Eye (tissue), 1 donor: ENCODE measurements at regions not wholly inside any gene's neighbourhood (a gene's known extent, or its start where the extent isn't known, plus 50 kb on each side); places are given as distances from the start of the nearest gene placed in this dataset.
"Not testable (repeated sequence)": the region's sequence is repeated elsewhere in the genome, so short reads cannot be mapped to it uniquely, and the experiment has no call there.

ENCODE experiments used
- DNase-seq: peaks from one replicate; pipeline ENCODE4 v3.0.0-alpha.2; 2015

DNA sequence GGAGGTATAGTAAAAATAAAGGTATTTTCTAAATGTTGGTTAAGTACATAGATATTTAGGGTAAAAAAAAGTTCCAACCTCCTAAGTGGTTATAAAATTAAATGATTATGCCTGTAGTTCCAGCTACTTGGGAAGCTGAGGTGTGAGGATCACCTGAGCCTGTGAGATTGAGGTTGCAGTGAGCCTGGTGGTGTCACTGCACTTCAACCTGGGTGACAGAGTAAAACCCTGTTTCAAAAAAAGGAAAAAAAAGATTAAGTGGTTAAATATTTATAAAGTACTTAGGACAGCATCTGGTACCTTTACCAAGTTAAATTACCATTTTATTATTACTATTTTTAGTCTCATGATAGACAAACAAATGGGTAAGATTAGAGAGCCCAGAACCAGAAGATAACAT, 1801.0 kb downstream of the C4orf33 start:
- no peak for DNase-seq

DNA sequence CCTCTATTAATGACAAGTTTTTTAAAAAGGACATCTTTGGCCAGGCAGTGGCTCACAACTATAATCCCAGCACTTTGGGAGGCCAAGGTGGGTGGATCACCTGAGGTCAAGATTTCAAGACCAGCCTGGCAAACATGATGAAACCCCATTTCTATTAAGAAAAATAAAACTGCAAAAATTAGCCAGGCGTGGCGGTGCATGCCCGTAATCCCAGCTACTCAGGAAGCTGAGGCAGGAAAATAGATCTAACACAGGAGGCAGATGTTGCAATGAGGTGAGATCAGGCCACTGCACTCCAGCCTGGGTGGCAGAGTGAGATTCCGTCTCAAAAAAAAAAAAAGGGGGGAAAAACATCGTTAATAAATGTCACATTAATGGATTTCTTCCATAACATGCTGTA, 1805.4 kb downstream of the C4orf33 start:
- no peak for DNase-seq

DNA sequence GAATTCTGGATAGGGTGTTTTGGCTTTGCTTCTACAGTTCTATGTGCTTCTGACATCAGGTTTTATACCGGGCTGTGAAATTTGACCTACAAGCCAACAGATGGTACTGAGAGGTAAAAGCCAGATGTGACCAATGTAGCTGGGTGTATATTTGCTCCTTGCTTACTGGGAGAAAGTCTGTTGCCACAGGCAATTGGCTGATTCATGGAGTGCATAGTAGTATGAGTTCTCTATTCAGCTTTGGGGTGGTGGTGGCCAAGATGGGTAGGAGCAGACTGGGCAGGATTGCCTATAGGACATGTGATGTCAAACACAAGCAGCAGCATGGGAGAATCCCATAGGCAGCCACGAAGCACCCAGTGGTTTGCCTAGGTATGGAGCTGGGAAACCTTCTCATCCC, 1827.0 kb downstream of the C4orf33 start:
- DNase-seq, result no peak

DNA sequence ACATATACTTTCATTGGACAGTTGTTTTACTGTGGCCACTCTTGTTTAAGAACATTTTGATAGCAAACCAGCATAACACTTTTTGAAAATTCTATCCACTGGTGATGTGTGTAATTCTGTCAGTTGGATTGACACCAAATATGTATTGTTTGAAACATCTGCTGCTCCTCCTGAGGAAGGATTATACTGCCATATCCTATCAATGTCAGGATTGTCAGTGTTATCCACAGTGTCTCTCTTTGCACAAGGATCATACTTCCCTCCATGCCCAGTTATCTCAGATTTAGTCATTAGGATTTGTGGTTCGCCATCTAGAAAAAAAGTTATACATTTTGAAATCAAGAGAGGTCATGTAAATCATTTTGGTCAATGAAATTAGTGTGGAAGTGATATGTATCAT, 1859.6 kb downstream of the C4orf33 start:
- peak; percentile 66 for DNase-seq

DNA sequence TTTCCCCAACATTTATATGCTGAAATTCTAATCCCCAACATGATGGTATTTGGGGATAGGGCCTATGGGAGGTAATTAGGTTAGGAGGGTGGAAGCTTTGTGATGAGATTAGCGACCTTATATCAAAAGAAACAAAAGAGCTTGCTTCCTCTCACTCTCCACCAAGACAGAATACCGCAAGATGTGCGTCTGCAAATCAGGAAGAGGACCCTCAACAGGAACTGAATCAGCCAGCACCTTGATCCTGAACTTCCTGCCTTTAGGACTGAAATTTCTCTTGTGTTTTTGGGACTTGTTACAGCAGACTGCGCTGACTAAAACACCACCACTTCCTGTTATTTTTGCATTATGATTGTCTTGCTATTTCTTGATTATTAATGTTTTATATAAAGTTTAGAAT, 1889.4 kb downstream of the C4orf33 start:
- no peak for DNase-seq

DNA sequence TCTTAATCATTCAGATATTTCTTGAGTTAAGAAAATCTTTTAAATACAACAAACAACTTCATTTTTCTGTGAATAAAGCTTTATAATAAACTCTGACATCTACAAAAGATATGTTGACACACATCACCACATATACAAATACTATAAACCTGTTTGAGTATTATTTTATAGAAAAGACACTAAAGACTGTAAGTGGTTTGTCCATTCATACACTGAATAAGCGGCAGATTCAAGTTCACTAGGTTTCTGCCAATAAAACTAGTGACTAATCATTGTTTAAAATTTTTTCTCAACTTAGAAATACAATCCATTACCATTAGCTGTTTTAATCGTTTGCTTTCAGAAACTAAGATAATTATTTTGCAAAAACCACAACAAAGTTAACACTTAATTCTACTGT, 1900.0 kb downstream of the C4orf33 start:
- DNase-seq, result no peak

DNA sequence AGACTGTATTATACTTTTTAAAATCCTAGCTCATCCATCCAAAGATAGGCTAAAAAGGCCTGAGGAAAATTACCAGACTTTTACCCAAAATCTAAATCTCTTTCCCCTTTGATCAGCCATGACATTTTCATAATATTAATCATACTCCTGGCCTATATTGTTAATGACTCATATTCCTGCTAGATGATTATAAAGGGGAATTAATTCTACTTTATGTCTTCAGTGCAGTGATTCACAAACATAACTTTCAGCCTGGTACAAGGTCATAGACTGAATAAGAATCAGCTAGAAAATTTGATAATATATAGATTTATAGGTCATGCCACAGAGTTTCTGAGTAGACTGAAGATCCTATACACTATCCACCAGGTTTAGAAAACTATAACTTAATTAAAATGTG, 1905.4 kb downstream of the C4orf33 start:
- DNase-seq, result no peak

DNA sequence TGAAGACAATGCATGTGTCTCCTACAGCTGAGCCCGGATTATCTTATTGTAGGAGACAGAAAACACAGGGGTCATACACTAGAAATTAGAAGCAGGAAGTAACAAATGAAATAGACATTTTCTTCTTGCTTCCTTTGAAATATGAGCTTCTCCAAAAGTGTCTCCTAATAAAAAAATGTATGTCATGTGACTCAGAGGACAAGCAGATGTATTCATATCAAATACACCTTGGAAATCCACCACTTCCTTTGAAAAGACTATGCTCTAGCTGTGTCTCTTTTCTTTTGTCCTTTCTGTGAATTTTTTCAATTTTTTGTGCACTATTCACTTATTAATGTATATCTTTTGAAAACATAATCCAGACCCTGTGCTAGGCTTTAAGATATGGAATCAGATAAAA, 1906.2 kb downstream of the C4orf33 start:
- DNase-seq, result no peak

DNA sequence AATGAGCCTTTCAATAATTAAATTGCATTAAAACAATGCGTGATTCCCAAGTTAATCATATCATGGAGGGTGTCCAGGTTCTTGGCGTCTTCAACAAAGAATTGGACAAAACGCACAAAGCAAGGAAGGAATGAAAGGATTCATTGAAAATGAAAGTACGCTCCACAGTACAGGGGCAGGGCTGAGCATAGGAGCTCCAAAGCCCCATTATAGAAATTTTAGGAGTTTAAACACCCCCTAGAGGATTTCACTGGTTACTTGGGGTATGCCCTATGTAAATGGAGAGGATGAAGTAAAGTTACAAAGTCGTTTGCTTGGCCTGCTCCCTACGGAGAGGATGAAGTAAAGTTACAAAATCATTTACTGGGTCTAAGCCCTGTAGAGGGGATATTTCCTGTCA, 1910.4 kb downstream of the C4orf33 start:
- DNase-seq, result no peak

DNA sequence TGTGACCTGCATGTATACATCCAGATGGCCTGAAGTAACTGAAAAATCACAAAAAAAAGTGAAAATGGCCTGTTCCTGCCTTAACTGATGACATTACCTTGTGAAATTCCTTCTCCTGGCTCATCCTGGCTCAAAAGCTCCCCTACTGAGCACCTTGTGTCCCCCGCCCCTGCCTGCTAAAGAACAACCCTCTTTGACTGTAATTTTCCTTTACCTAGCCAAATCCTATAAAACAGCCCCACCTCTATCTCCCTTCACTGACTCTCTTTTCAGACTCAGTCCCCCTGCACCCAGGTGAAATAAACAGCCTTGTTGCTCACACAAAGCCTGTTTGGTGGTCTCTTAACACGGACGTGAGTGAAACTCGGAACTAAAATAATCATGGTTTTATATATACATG, 1916.0 kb downstream of the C4orf33 start:
- not testable (repeated sequence) for DNase-seq

DNA sequence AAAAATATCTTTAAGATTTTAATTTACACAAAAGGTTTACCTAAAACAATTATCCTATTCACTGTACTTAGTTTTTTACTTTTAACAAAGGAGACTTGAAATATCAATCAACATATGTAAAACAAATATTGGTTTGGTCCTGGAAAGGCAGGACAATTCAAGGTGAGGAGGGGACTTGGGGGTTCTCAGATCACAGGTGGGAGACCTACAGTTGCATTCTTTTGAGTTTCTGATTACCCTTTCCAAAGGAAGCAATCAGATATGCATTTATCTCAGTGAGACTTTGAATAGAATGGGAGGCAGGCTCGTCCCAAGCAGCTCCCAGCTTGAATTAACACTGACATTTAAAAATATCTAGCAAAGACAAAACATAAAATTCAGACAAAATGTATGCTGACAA, 1917.3 kb downstream of the C4orf33 start:
- no peak for DNase-seq

DNA sequence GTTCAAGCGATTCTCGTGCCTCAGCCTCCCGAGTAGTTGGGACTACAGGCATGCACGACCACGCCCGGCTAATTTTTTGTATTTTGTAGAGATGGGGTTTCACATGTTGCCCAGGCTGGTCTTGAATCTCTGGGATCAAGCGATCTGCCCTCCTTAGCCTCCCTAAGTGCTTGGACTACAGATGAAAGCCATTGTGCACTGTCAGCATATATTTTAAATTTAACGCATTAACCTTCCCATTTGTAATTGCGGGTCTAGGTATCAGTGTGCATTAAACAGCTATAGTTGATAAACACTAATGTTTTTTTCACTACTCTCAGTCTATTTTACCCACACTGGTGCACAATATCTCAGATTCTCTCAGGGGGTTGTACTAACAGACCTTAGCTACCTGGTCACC, 1930.8 kb downstream of the C4orf33 start:
- no peak for DNase-seq

DNA sequence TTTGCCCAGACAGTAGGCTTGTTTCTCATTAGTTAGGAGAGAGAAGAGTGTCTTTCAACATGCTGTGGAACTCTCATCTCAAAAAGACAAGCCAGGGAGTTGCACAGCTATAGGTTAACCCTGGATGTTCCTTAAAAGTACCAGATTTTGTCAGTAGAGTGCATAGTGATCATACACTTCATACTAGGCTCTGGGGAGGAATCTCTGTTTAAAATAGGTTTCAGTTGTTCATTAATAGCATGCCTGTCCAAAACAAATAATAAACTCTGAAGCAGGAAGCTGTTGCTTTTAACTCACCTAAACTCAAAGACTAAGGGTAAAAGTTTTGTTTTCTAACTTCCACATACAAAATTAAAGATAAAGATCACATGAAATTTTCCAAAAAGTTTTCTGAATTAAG, 1948.4 kb downstream of the C4orf33 start:
- DNase-seq, result no peak

DNA sequence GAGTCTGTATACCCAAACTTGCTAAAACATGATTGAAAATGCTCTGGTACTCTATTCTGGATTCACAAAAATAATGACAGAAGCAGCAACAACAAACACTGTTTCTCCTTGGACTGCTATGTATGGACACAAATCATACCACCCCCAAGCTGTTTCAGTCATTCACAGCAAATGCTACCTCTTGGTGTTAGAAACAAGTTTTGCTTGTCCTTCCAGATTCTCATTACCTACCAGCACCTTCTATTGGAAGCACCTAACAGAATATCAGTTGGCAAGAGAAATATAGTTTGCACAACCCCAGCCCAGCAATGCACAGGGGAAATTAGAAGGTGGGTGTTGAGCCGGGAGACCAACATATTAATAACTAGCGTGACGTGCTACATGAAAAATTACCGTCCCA, 1950.9 kb downstream of the C4orf33 start:
- no peak for DNase-seq

DNA sequence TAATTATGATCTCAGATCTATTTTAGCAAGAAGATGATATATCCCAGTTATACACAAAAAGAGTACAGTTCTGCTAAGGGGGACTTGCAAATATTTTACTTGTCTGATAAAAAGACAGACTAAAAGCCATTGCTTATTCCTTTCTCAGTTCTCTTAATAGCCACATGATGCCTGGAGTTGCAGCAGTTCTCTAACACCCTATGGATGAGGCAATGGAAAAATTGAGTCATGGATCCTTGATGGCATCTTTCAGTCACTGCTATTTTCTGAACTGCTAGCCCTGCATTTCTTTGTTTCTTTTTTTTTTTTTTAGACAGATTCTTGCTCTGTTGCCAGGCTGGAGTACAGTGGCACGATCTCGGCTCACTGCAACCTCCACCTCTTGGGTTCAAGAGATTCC, 1956.7 kb downstream of the C4orf33 start:
- DNase-seq, result no peak

DNA sequence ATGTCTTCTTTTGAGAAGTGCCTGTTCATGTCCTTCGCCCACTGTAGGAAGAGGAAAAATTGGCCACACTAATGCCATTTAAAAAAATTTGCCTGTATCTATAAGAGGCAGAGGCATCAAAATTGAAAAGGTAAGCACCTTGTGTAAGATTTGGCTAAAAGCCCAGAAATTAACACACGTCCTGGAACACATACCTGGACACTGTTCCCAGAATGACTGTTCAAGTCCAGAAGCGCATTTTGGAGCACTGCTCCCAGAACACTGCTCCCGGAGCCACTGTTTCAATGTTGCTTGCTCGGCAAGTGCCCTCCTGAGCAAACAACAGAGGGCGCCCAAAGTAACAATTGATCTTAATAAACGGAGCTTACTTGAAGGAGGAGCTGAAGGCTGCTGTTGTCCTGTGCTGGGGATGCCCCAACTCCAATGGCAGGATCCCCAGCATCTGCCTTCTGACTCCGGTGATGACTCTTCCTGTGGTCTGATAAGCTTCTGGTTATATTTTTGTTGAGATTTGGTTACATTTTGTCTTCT, 1958.6 kb downstream of the C4orf33 start:
- DNase-seq, result no peak

DNA sequence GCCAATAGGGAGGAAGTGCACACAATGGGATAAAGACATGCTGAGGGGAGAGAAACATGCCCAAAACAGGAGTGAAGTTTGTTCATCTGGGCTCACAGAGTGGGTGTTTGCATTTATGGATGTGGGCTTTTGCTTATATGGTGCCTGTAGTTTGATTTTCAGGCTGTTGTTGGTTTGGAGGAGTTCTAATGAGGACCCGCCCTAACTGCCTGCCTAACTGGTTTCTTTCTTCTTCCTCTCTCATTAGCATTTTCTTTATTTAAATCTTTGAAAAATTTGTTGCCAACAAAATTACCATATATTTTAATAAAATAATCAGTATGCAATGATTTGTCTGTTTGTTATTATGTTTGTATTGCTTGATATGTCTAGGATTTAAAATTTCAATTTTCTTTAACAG, 1965.8 kb downstream of the C4orf33 start:
- no peak for DNase-seq

DNA sequence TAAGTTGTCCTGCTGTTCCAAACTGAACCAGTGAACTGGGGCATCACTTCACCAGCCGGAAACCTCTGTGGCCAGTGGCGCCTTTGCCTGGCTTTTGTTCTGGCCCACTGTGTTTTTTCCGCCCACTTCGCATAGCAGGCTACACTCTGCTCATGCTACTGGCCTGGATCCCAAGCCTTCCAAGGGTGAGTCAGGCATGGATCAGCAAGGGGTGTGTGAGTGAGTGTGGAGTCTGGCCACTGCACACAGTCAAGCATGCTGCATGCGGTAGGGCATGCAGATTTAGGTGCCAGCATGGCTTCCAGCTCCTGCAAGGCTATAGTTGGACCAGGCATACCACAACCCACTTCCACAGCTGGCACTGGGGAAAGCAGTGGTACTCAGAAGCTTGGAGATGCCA, 1967.9 kb downstream of the C4orf33 start:
- DNase-seq, result no peak

DNA sequence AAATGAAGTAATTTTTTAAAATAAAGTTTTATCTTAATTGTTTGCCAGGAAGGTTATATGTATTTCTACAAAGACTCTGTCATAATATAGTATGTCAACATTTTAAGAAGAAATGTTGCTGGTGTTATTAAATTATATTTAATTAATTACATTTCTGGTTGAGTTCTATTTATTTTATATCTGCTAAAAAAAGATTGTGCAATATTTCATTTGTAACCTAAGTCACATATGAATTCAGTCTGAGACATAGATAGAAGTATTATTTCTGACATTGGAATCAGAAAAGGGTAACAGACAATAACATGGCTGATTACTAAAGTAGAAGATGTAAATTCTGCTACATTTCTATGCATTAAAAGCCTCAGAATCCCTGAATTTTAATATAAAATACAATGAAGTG, 1985.1 kb downstream of the C4orf33 start:
- no peak for DNase-seq

DNA sequence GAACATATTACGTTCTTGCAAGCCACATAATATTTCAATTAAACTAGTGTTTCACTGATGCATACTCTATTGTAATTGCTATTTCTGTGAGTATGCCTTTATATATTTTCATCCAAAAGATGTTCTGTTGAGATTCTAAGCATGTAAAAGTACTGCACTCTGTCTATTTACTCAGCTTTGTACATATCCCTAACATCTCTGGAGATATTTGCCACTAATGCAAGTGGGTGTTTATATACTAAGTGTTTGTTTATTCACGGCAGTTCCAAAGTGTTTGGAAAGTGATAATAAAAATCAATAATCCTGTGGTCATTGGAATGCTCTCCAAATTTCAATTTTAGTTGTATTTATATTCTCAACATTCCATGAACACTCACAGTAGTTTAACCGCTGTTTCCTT, 1989.0 kb downstream of the C4orf33 start:
- no peak for DNase-seq

DNA sequence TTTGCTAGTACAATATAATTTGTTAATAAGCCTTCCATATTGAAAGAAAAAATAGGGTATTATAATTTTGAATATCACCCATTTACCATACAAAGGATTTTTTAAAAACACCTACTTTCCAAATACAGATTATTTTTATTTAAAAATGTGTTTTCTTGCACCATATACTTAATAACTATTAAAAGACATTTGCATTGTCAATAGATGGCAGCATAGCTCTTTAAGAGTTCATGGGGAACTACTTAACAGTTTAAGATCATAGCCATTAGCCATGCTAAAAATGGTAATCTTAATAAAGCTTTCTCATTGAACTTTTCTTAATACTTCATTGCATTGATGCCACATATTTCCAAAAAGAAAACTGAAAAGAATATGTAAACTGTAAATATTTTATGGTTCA, 1995.9 kb downstream of the C4orf33 start:
- DNase-seq, result peak; percentile 72

DNA sequence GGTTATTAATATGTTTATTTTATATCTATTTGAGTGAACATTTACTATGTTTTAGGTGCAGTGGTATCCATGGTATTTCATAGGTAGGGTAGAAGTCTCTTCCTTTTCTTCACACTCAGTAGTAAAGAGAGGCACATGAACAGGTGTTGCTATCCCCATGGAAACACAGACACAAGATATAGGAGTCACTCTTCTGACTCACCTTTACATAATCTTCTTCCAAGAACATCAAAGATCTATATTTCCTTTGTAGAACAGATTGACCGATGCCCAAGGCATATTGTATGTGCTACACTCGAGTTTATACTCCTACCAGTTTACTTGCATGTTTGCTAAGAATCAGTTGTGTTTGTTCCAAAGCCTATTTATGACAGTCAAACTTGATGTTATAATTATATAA, 1997.4 kb downstream of the C4orf33 start:
- DNase-seq, result no peak

DNA sequence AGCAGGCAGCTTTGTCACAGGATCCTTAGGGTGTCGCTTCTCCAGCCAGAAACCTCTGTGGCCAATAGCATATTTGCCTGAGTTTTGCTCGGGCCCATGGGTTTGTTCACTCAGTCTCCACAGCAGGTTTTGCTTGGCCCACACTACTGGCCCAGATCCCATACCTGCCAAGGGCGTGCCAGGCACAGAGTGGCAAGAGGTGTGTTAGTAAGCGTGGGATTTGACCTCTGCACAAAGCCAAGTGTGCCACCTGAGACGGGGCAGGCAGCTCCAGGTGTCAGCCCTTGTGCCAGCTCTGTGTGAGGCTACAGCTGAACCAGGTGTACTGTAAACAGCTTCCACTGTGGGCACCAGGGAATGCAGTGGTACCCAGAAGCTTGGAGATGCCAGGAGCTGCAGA, 2003.0 kb downstream of the C4orf33 start:
- no peak for DNase-seq

DNA sequence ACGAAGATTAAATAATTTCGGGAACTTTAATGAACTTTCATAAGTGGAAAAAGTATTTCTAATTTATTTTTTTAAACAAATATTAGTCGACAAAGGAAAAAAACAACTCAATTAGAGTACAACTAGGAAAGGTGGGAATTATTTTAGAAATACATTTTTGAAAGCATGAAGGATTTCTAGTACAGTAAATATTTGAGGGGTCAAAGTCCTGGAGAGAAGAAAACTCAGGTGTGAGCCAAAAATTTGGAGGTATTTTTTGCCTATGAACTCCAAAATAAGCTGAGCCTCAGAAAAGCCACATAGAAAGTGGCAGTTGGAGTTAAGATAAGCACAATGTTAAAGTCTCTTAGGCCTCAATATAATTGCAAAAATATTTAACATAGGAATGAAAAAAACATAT, 2017.3 kb downstream of the C4orf33 start:
- DNase-seq, result no peak

DNA sequence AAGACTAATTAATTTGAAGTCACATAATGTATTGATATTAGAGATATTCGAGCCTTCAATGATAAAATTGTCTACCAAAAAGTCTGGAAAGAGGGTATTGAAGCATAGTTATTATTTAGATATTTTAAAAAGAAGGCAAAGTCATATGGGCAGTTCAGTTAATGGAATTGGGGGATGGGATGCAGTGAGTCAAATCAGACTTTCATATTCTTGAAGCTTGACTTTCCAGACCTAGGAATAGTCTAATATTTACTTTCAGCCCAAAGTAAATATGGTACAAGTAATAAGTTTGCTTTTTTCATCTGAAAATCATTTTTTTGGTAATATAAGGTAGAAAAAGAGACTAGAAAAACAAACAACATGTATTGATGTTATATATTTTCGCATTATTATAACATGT, 2017.8 kb downstream of the C4orf33 start:
- no peak for DNase-seq

DNA sequence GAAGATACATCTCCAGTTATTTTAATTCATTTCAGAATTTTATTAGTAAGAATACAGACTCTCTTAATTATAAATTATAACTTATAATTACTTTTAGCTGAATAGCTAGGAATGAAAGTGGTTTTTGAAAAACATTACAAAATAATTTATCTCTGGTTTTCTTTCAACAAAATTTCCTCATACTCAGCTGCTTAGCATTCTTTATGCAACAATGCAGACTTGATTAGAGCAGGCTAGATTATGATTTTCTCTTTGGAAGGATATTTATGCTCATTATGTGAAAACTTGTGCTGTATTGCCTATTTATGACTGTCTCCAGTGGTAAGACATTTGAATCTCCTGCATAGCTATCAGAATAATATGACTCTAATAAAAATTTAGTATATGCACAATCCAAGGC, 2023.7 kb downstream of the C4orf33 start:
- DNase-seq, result no peak
